Neural cell (in vitro differentiated cells): ENCODE measurements at regions not wholly inside any gene's neighbourhood (a gene's known extent, or its start where the extent isn't known, plus 50 kb on each side); places are given as distances from the start of the nearest gene placed in this dataset.

Source experiments
- H2AFZ ChIP-seq: fragments of 200-600, 300-800 bp; sonication (generic), shearing (Covaris generic); 2 replicates; pipeline ENCODE4 v1.6.0; 2014; ENCODE audit warnings: low read depth, mild to moderate bottlenecking, antibody characterized with exemption, low read length, moderate library complexity
- H3F3A ChIP-seq: fragments of 200-600 bp; shearing (Covaris generic); 2 replicates; pipeline ENCODE4 v1.6.1; 2016; ENCODE audit warnings: mild to moderate bottlenecking, moderate library complexity, mixed read lengths, antibody characterized with exemption, low read length; ENCODE audit not compliant: insufficient read depth, poor library complexity, severe bottlenecking
- H3K27ac ChIP-seq: fragments of 200-600, 300-800 bp; sonication (generic), shearing (Covaris generic); 2 replicates; pipeline ENCODE4 v1.5.1; 2014; ENCODE audit warnings: mild to moderate bottlenecking, low read length, moderate library complexity
- H3K27me3 ChIP-seq: fragments of 300-800, 200-600 bp; sonication (generic), shearing (Covaris generic); 2 replicates; pipeline ENCODE4 v1.6.0; 2014; ENCODE audit warnings: mild to moderate bottlenecking, low read depth, low read length, moderate library complexity; ENCODE audit not compliant: insufficient read depth
- H3K36me3 ChIP-seq: fragments of 300-800, 200-600 bp; sonication (generic), shearing (Covaris generic); 2 replicates; pipeline ENCODE4 v1.5.1; 2014; ENCODE audit warnings: mild to moderate bottlenecking, antibody characterized with exemption, low read length, moderate library complexity; ENCODE audit not compliant: insufficient read depth
- H3K4me2 ChIP-seq: fragments of 300-800, 200-600 bp; sonication (generic), shearing (Covaris generic); 2 replicates; pipeline ENCODE4 v1.6.0; 2014; ENCODE audit warnings: mild to moderate bottlenecking, low read length
- H3K4me3 ChIP-seq: fragments of 300-800, 200-600 bp; sonication (generic), shearing (Covaris generic); 2 replicates; pipeline ENCODE4 v1.5.1; 2014; ENCODE audit warnings: mild to moderate bottlenecking, low read length, moderate library complexity
- H3K79me2 ChIP-seq: fragments of 200-600 bp; shearing (Covaris generic); replicated peaks from 2 replicates; pipeline ENCODE4 v1.6.0; 2014; ENCODE audit warnings: mild to moderate bottlenecking, low read length, moderate library complexity; ENCODE audit not compliant: insufficient read depth
- H3K9ac ChIP-seq: fragments of 300-800, 200-600 bp; sonication (generic), shearing (Covaris generic); 2 replicates; pipeline ENCODE4 v1.6.1; 2016; ENCODE audit warnings: mild to moderate bottlenecking, low read length, mixed read lengths
- H3K9me2 ChIP-seq: fragments of 200-600 bp; shearing (Covaris generic); 2 replicates; pipeline ENCODE4 v1.6.1; 2016; ENCODE audit warnings: mild to moderate bottlenecking, low read length, mixed read lengths; ENCODE audit not compliant: insufficient read depth
- H3K9me3 ChIP-seq: fragments of 200-600, 300-800 bp; sonication (generic), shearing (Covaris generic); 2 replicates; pipeline ENCODE4 v1.6.1; 2016; ENCODE audit warnings: mild to moderate bottlenecking, mixed run types, low read length, moderate library complexity, mixed read lengths
- H4K20me1 ChIP-seq: fragments of 200-600 bp; shearing (Covaris generic); 2 replicates; pipeline ENCODE4 v1.6.1; 2016; ENCODE audit warnings: mild to moderate bottlenecking, mixed run types; ENCODE audit not compliant: insufficient read depth
- CTCF ChIP-seq: fragments of 450-650 bp; IDR thresholded peaks from 2 replicates; pipeline ENCODE4 v1.5.1; 2014; ENCODE audit warnings: antibody characterized with exemption, mild to moderate bottlenecking, moderate library complexity; ENCODE audit not compliant: poor library complexity, severe bottlenecking
- EP300 ChIP-seq: fragments of 450-650 bp; conservative IDR thresholded peaks from 2 replicates; pipeline ENCODE4 v1.6.1; 2014; ENCODE audit warnings: antibody characterized with exemption, mild to moderate bottlenecking, moderate library complexity; ENCODE audit not compliant: poor library complexity, severe bottlenecking
- EZH2 ChIP-seq: fragments of 200-600, 300-800 bp; shearing (Covaris generic), sonication (generic); IDR thresholded peaks from 2 replicates; pipeline ENCODE4 v1.6.1; 2014; ENCODE audit warnings: antibody characterized with exemption, low read length, borderline replicate concordance, mild to moderate bottlenecking; ENCODE audit not compliant: insufficient read depth, poor library complexity, severe bottlenecking
- MXI1 ChIP-seq: fragments of 450-650 bp; conservative IDR thresholded peaks from 2 replicates; pipeline ENCODE4 v1.6.1; 2014; ENCODE audit warnings: antibody characterized with exemption, mild to moderate bottlenecking; ENCODE audit not compliant: poor library complexity, severe bottlenecking
- POLR2AphosphoS5 ChIP-seq: IDR thresholded peaks from 2 replicates; pipeline ENCODE4 v1.6.1; 2012
- RAD21 ChIP-seq: fragments of 450-650 bp; conservative IDR thresholded peaks from 2 replicates; pipeline ENCODE4 v1.6.1; 2014; ENCODE audit warnings: antibody characterized with exemption, mild to moderate bottlenecking, moderate library complexity
- REST ChIP-seq: IDR thresholded peaks from 2 replicates; pipeline ENCODE4 v1.6.1; 2012; ENCODE audit warnings: borderline replicate concordance
- SMC3 ChIP-seq: fragments of 450-650 bp; conservative IDR thresholded peaks from 2 replicates; pipeline ENCODE4 v1.6.1; 2014; ENCODE audit warnings: antibody characterized with exemption, mild to moderate bottlenecking, moderate library complexity; ENCODE audit not compliant: poor library complexity
- TAF1 ChIP-seq: IDR thresholded peaks from 2 replicates; pipeline ENCODE4 v1.6.1; 2012; ENCODE audit warnings: low read depth

DNA sequence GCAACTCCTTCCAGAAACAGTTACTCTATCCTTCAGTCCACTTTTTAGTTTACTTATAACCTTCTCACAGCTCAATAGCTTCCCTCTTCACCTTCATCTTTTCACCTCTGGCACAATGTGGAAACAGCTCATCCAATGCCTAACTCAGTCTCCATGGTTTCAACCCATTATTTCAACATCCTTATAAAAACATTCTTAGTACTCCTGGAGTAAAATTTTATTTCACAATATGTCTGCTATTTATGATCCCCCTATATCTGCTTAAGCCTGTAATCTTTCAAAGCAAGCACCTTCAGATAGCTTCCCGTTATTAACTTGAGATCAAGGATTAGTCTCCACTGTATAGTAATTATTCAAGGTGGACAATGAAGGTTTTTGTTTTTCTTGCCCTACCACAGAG, 156.3 kb downstream of the GASK1B start (continued):
- TF ChIP-seq EP300, result no peak

- TF ChIP-seq CTCF, result no peak
- TF ChIP-seq TAF1, result no peak
- TF ChIP-seq EP300, result no peak
- no peak for TF ChIP-seq REST
- TF ChIP-seq EZH2, result no peak
- no peak for TF ChIP-seq POLR2AphosphoS5
- TF ChIP-seq RAD21, result no peak
- TF ChIP-seq MXI1, result no peak
- no peak for TF ChIP-seq SMC3
- no peaks in the 10 kb centered on the region for H3K9me3 ChIP-seq
- no peaks in the 10 kb centered on the region for H3K9me2 ChIP-seq
- H3K9ac ChIP-seq, result no peak overlapping the region
- H3K79me2 ChIP-seq, result no peaks in the 10 kb centered on the region
- no peak overlapping the region for H3K27ac ChIP-seq
- H2AFZ ChIP-seq, result no peak overlapping the region
- no peaks in the 10 kb centered on the region for H3F3A ChIP-seq
- H3K4me2 ChIP-seq, result no peak overlapping the region
- H4K20me1 ChIP-seq, result no peaks in the 10 kb centered on the region
- H3K4me3 ChIP-seq, result no peak overlapping the region
- no peaks in the 10 kb centered on the region for H3K36me3 ChIP-seq
- H3K27me3 ChIP-seq, result no peaks in the 10 kb centered on the region
These were observed 157.6 kb downstream of the GASK1B start for GRCh38 chr4:158015241-158015640.

- no peaks in the 10 kb centered on the region for H3K79me2 ChIP-seq
- H3K4me2 ChIP-seq, result no peak overlapping the region
- H3K9me3 ChIP-seq, result no peaks in the 10 kb centered on the region
- no peaks in the 10 kb centered on the region for H3F3A ChIP-seq
- TF ChIP-seq EP300 (no peak), TAF1 (no peak), RAD21 (no peak), REST (no peak), CTCF (no peak), EZH2 (no peak), POLR2AphosphoS5 (no peak), SMC3 (no peak), MXI1 (no peak)
- H3K4me3 ChIP-seq, result no peak overlapping the region
- H3K27me3 ChIP-seq, result no peaks in the 10 kb centered on the region
- H3K9ac ChIP-seq, result no peak overlapping the region
- H3K36me3 ChIP-seq, result no peaks in the 10 kb centered on the region
- H3K27ac ChIP-seq, result no peak overlapping the region
- no peaks in the 10 kb centered on the region for H3K9me2 ChIP-seq
- H4K20me1 ChIP-seq, result no peaks in the 10 kb centered on the region
- H2AFZ ChIP-seq, result no peak overlapping the region
These were observed 159.0 kb downstream of the GASK1B start for GRCh38 chr4:158013858-158014257.
